GM23338 (cell line): ENCODE measurements at regions not wholly inside any gene's neighbourhood (a gene's known extent, or its start where the extent isn't known, plus 50 kb on each side); places are given as distances from the start of the nearest gene placed in this dataset.

Experiments used
- ATAC-seq: fragments of 200-7000 bp; cut with Tn5 transposase; 3 replicates; pipeline ENCODE4 v1.9.1; 2020
- DNase-seq: peaks from one replicate; pipeline ENCODE4 v3.0.0-alpha.2; 2015; ENCODE audit warnings: low spot score
- H2AFZ ChIP-seq: fragments of 200-600 bp; sonication (generic); 2 replicates; pipeline ENCODE4 v1.8.0; 2016; ENCODE audit warnings: antibody characterized with exemption, mild to moderate bottlenecking, moderate library complexity
- H3F3A ChIP-seq: fragments of 200-600 bp; sonication (generic); replicated peaks from 2 replicates; pipeline ENCODE4 v1.8.0; 2017; ENCODE audit warnings: antibody characterized with exemption, mixed run types, low read depth
- H3K27ac ChIP-seq: fragments of 200-600 bp; sonication (generic); 2 replicates; pipeline ENCODE4 v1.6.1; 2016; ENCODE audit warnings: low read depth
- H3K27me3 ChIP-seq: fragments of 200-600 bp; sonication (generic); 2 replicates; pipeline ENCODE4 v1.8.0; 2016; ENCODE audit warnings: mild to moderate bottlenecking, mixed run types, moderate library complexity; ENCODE audit not compliant: insufficient read depth
- H3K36me3 ChIP-seq: fragments of 200-600 bp; sonication (generic); 2 replicates; pipeline ENCODE4 v1.8.0; 2016; ENCODE audit warnings: mild to moderate bottlenecking; ENCODE audit not compliant: insufficient read depth
- H3K4me1 ChIP-seq: fragments of 200-600 bp; sonication (generic); 2 replicates; pipeline ENCODE4 v1.8.0; 2016; ENCODE audit warnings: mild to moderate bottlenecking, moderate library complexity; ENCODE audit not compliant: insufficient read depth
- H3K4me2 ChIP-seq: fragments of 200-600 bp; sonication (generic); 2 replicates; pipeline ENCODE4 v1.7.1; 2017; ENCODE audit warnings: mixed run types
- H3K4me3 ChIP-seq: fragments of 200-600 bp; sonication (generic); 2 replicates; pipeline ENCODE4 v1.6.1; 2016; ENCODE audit warnings: mixed run types
- H3K79me2 ChIP-seq: fragments of 200-600 bp; sonication (generic); replicated peaks from 2 replicates; pipeline ENCODE4 v1.8.0; 2017; ENCODE audit warnings: mild to moderate bottlenecking; ENCODE audit not compliant: insufficient read depth
- H3K9me2 ChIP-seq: fragments of 200-600 bp; sonication (generic); 2 replicates; pipeline ENCODE4 v1.8.0; 2017; ENCODE audit not compliant: insufficient read depth
- H4K20me1 ChIP-seq: fragments of 200-600 bp; sonication (generic); replicated peaks from 2 replicates; pipeline ENCODE4 v1.8.0; 2017; ENCODE audit warnings: mild to moderate bottlenecking; ENCODE audit not compliant: insufficient read depth
- H3K27ac Mint-ChIP-seq: 2 replicates; pipeline ENCODE4 v1.8.0; 2020; ENCODE audit warnings: inconsistent platforms, mild to moderate bottlenecking, moderate library complexity, mixed read lengths
- H3K27me3 Mint-ChIP-seq: 3 replicates; pipeline ENCODE4 v1.8.0; 2022; ENCODE audit warnings: low read depth, mild to moderate bottlenecking, moderate library complexity, mixed read lengths, inconsistent platforms; ENCODE audit not compliant: insufficient read depth, poor library complexity
- H3K36me3 Mint-ChIP-seq: 3 replicates; pipeline ENCODE4 v1.8.0; 2021; ENCODE audit warnings: low read depth, mild to moderate bottlenecking, inconsistent platforms, moderate library complexity, mixed read lengths
- H3K4me1 Mint-ChIP-seq: 3 replicates; pipeline ENCODE4 v1.8.0; 2020; ENCODE audit warnings: mild to moderate bottlenecking, inconsistent platforms, mixed read lengths
- H3K4me3 Mint-ChIP-seq: 3 replicates; pipeline ENCODE4 v1.8.0; 2021; ENCODE audit warnings: moderate library complexity, mild to moderate bottlenecking, inconsistent platforms, mixed read lengths
- H3K9me3 Mint-ChIP-seq: 3 replicates; pipeline ENCODE4 v1.8.0; 2020; ENCODE audit warnings: moderate library complexity, mild to moderate bottlenecking, inconsistent platforms, mixed read lengths
- CREB1 ChIP-seq: fragments of 250-450 bp; sonication (Bioruptor Pico); IDR thresholded peaks from 2 replicates; pipeline ENCODE4 v1.5.0; 2020; ENCODE audit warnings: low read depth, mild to moderate bottlenecking, moderate library complexity
- CTCF ChIP-seq, 2 experiments: fragments of 200-600 bp in 1 of 2; sonication (generic) in 1 of 2; conservative IDR thresholded peaks; 2 replicates each; pipeline versions ENCODE4 v1.5.1 to v1.6.1; 2016 to 2017; ENCODE audit warnings: antibody characterized with exemption in 2 of 2, low read depth in 2 of 2, mild to moderate bottlenecking in 2 of 2, moderate library complexity in 1 of 2
- EZH2 ChIP-seq: fragments of 200-600 bp; sonication (generic); IDR thresholded peaks from one replicate; pipeline ENCODE4 v1.8.0; 2017; ENCODE audit warnings: antibody characterized with exemption, mild to moderate bottlenecking, low read depth; ENCODE audit not compliant: unreplicated experiment
- NANOG ChIP-seq: IDR thresholded peaks from 2 replicates; pipeline ENCODE4 v1.6.1; 2016; ENCODE audit warnings: antibody characterized with exemption, borderline replicate concordance
- POLR2AphosphoS5 ChIP-seq: IDR thresholded peaks from 2 replicates; pipeline ENCODE4 v1.6.1; 2016; ENCODE audit warnings: antibody characterized with exemption, low read depth
- ZNF114 ChIP-seq: fragments of 250-450 bp; sonication (Bioruptor Pico); IDR thresholded peaks from 2 replicates; pipeline ENCODE4 v1.5.0; 2020; ENCODE audit warnings: mild to moderate bottlenecking, moderate library complexity
- ZNF462 ChIP-seq: fragments of 250-450 bp; sonication (Bioruptor Pico); IDR thresholded peaks from 2 replicates; pipeline ENCODE4 v1.5.0; 2020; ENCODE audit warnings: mild to moderate bottlenecking, moderate library complexity

- H2AFZ ChIP-seq, result no peak overlapping the region
- no peak overlapping the region for H3K4me2 ChIP-seq
- no peaks in the 10 kb centered on the region for H3K36me3 Mint-ChIP-seq
- H4K20me1 ChIP-seq, result no peaks in the 10 kb centered on the region
- ATAC-seq (no peak), DNase-seq (no peak)
- no peaks in the 10 kb centered on the region for H3K4me1 ChIP-seq
- H3K4me3 ChIP-seq, result no peak overlapping the region
- TF ChIP-seq POLR2AphosphoS5, result no peak
- TF ChIP-seq NANOG, result no peak
- no peak for TF ChIP-seq EZH2
- TF ChIP-seq ZNF462 (CRISPR knock-in tag), result no peak
- no peaks in the 10 kb centered on the region for H3K79me2 ChIP-seq
- no peak overlapping the region for H3K27ac ChIP-seq
- no peaks in the 10 kb centered on the region for H3K9me3 Mint-ChIP-seq
- H3K27me3 Mint-ChIP-seq, result peaks cover 18% of the 10 kb centered on the region
- no peak overlapping the region for H3K27ac Mint-ChIP-seq
- no peaks in the 10 kb centered on the region for H3K27me3 ChIP-seq
- H3K4me3 Mint-ChIP-seq, result no peak overlapping the region
- H3K9me2 ChIP-seq, result no peaks in the 10 kb centered on the region
- peaks cover 7% of the 10 kb centered on the region; the same call in 2 of the 3 replicates for H3K4me1 Mint-ChIP-seq
- no peaks in the 10 kb centered on the region for H3K36me3 ChIP-seq
- no peaks in the 10 kb centered on the region for H3F3A ChIP-seq
Observed at GRCh38 chr20:60934724-60935123, 317.3 kb upstream of the CDH4 start.

- H3K9me3 Mint-ChIP-seq, result no peaks in the 10 kb centered on the region
- H3K4me1 Mint-ChIP-seq, result peaks cover 7% of the 10 kb centered on the region; the same call in 2 of the 3 replicates
- H3K27me3 Mint-ChIP-seq, result peaks cover 15% of the 10 kb centered on the region
- no peaks in the 10 kb centered on the region for H3K79me2 ChIP-seq
- no peaks in the 10 kb centered on the region for H3K27me3 ChIP-seq
- no peak overlapping the region for H3K27ac ChIP-seq
- no peak overlapping the region for H2AFZ ChIP-seq
- H3F3A ChIP-seq, result no peaks in the 10 kb centered on the region
- H3K9me2 ChIP-seq, result no peaks in the 10 kb centered on the region
- H3K4me2 ChIP-seq, result no peak overlapping the region
- H4K20me1 ChIP-seq, result no peaks in the 10 kb centered on the region
- DNase-seq (peak; percentile 4), ATAC-seq (peak; percentile 65)
- no peak overlapping the region for H3K4me3 Mint-ChIP-seq
- no peak overlapping the region for H3K4me3 ChIP-seq
- no peak overlapping the region for H3K27ac Mint-ChIP-seq
- H3K4me1 ChIP-seq, result no peaks in the 10 kb centered on the region
- H3K36me3 ChIP-seq, result no peaks in the 10 kb centered on the region
- H3K36me3 Mint-ChIP-seq, result no peaks in the 10 kb centered on the region
- 0 out of 4 replicates have a peak, but pooled peaks have one; percentile 4 to 14 for TF ChIP-seq CTCF (conservative IDR thresholded peaks at IDR 0.05; ENCODE audit: low read depth in 2 of 2)
- TF ChIP-seq ZNF114 (CRISPR knock-in tag), result no peak
- TF ChIP-seq CREB1 (CRISPR knock-in tag), result no peak
Observed at GRCh38 chr20:60935971-60936370, 316.1 kb upstream of the CDH4 start.
